ENCODE measurements at regions not wholly inside any gene's neighbourhood (a gene's known extent, or its start where the extent isn't known, plus 50 kb on each side); places are given as distances from the start of the nearest gene placed in this dataset.
"Not testable (repeated sequence)": the region's sequence is repeated elsewhere in the genome, so short reads cannot be mapped to it uniquely, and the experiment has no call there.

DNA sequence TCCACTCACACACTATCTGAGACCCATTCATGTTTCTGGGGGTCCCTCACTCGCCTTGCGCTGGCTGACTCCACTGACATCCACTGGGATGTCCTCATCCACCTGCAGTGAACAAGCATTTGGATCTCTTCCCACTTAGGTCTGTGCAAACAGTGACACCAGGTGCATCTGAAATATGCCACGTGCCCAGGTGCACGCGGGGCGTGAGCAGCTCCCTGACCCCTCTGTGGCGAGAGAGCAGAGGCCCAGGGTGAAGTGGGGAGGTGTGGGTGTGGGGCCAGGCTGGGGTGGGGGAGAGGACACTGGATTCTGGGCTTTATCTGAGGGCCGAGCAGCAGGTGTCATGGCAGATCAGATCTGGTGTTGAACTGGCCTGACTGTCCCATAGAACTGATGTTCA lies 85.4 kb upstream of the LPCAT1 start:
- TF ChIP-seq POLR2A, POLR2AphosphoS5 (IDR thresholded peaks at IDR 0.05): not testable (repeated sequence)
- TF ChIP-seq, protein P1, sequence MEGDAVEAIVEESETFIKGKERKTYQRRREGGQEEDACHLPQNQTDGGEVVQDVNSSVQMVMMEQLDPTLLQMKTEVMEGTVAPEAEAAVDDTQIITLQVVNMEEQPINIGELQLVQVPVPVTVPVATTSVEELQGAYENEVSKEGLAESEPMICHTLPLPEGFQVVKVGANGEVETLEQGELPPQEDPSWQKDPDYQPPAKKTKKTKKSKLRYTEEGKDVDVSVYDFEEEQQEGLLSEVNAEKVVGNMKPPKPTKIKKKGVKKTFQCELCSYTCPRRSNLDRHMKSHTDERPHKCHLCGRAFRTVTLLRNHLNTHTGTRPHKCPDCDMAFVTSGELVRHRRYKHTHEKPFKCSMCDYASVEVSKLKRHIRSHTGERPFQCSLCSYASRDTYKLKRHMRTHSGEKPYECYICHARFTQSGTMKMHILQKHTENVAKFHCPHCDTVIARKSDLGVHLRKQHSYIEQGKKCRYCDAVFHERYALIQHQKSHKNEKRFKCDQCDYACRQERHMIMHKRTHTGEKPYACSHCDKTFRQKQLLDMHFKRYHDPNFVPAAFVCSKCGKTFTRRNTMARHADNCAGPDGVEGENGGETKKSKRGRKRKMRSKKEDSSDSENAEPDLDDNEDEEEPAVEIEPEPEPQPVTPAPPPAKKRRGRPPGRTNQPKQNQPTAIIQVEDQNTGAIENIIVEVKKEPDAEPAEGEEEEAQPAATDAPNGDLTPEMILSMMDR (IDR thresholded peaks at IDR 0.05 in 8 of 11, conservative IDR thresholded peaks at IDR 0.05 in 3 of 11): not testable (repeated sequence)

Measured in spleen (tissue), 7 donors.